ENCODE measurements at regions not wholly inside any gene's neighbourhood (a gene's known extent, or its start where the extent isn't known, plus 50 kb on each side); places are given as distances from the start of the nearest gene placed in this dataset.
A peak's percentile ranks its signal among the peaks of the same experiment; 100 is the strongest.

- DNase-seq (ENCODE audit: low read depth in 2 of 2) = no peak
These were observed 102.3 kb upstream of the ZNF217 start for GRCh38 chr20:53695797-53696527.

GRCh38 chr20:53693262-53693871 lies 99.7 kb upstream of the ZNF217 start:
- DNase-seq (ENCODE audit: low read depth in 2 of 2) = no peak

GRCh38 chr20:53692465-53693067 lies 98.9 kb upstream of the ZNF217 start:
- DNase-seq (ENCODE audit: low read depth in 2 of 2) = no peak

GRCh38 chr20:53691811-53692192 lies 98.2 kb upstream of the ZNF217 start:
- no peak for DNase-seq (ENCODE audit: low read depth in 2 of 2)

GRCh38 chr20:53691060-53691810 lies 97.6 kb upstream of the ZNF217 start:
- no peak for DNase-seq (ENCODE audit: low read depth in 2 of 2)

GRCh38 chr20:53688085-53688484 lies 94.4 kb upstream of the ZNF217 start:
- no peak for DNase-seq (ENCODE audit: low read depth in 2 of 2)

GRCh38 chr20:53685070-53685595 lies 91.5 kb upstream of the ZNF217 start:
- no peak for DNase-seq (ENCODE audit: low read depth in 2 of 2)

GRCh38 chr20:53683506-53683905 lies 89.9 kb upstream of the ZNF217 start:
- no peak for DNase-seq (ENCODE audit: low read depth in 2 of 2)

GRCh38 chr20:53681352-53682212 lies 87.9 kb upstream of the ZNF217 start:
- no peak for DNase-seq (ENCODE audit: low read depth in 2 of 2)

- DNase-seq (ENCODE audit: low read depth in 2 of 2) = no peak
These were observed 86.1 kb upstream of the ZNF217 start for GRCh38 chr20:53679597-53680309.

- DNase-seq (ENCODE audit: low read depth in 2 of 2) = no peak
These were observed 85.5 kb upstream of the ZNF217 start for GRCh38 chr20:53678990-53679596.

GRCh38 chr20:53678315-53678989 lies 84.8 kb upstream of the ZNF217 start:
- no peak for DNase-seq (ENCODE audit: low read depth in 2 of 2)

GRCh38 chr20:53677447-53678314 lies 84.0 kb upstream of the ZNF217 start:
- peak in 1 of 2 donors; percentile 19 for DNase-seq (ENCODE audit: low read depth in 2 of 2)

GRCh38 chr20:53676987-53677386 lies 83.3 kb upstream of the ZNF217 start:
- no peak for DNase-seq (ENCODE audit: low read depth in 2 of 2)

- DNase-seq (ENCODE audit: low read depth in 2 of 2) = no peak
These were observed 82.8 kb upstream of the ZNF217 start for GRCh38 chr20:53676519-53676822.

GRCh38 chr20:53672484-53673129 lies 79.0 kb upstream of the ZNF217 start:
- no peak for DNase-seq (ENCODE audit: low read depth in 2 of 2)

GRCh38 chr20:53671370-53671769 lies 77.7 kb upstream of the ZNF217 start:
- no peak for DNase-seq (ENCODE audit: low read depth in 2 of 2)

Measured in activated CD4-positive, alpha-beta T cell treated with anti-CD3 and anti-CD28 coated beads for 24 hours (primary cell).